ENCODE measurements at regions not wholly inside any gene's neighbourhood (a gene's known extent, or its start where the extent isn't known, plus 50 kb on each side); places are given as distances from the start of the nearest gene placed in this dataset.

- TF ChIP-seq CTCF (IDR thresholded peaks at IDR 0.05), result no peak
- no peak for TF ChIP-seq ZBTB33 (IDR thresholded peaks at IDR 0.05; ENCODE audit: borderline replicate concordance, low read depth)
- no peak for TF ChIP-seq USF2 (IDR thresholded peaks at IDR 0.05; ENCODE audit: borderline replicate concordance, low read depth, low read length)
- TF ChIP-seq CHD2 (IDR thresholded peaks at IDR 0.05; ENCODE audit: low read length, partially characterized antibody), result no peak
- TF ChIP-seq REST (IDR thresholded peaks at IDR 0.05; ENCODE audit: low read depth, low read length), result no peak
- TF ChIP-seq ELF1 (IDR thresholded peaks at IDR 0.05), result no peak
- no peak for TF ChIP-seq USF1 (IDR thresholded peaks at IDR 0.05; ENCODE audit: borderline replicate concordance, low read depth)
- TF ChIP-seq NFIC (IDR thresholded peaks at IDR 0.05; ENCODE audit: borderline replicate concordance), result no peak
- TF ChIP-seq YY1 (IDR thresholded peaks at IDR 0.05; ENCODE audit: low read depth), result no peak
- TF ChIP-seq TAF1 (IDR thresholded peaks at IDR 0.05; ENCODE audit: borderline replicate concordance, low read depth, low read length), result no peak
- no peak for TF ChIP-seq PBX3 (IDR thresholded peaks at IDR 0.05)
- TF ChIP-seq FOXM1 (IDR thresholded peaks at IDR 0.05; ENCODE audit: low read depth), result no peak
These were observed 980.9 kb upstream of the FBXO33 start for GRCh38 chr14:40413136-40413535.
